ENCODE measurements at regions not wholly inside any gene's neighbourhood (a gene's known extent, or its start where the extent isn't known, plus 50 kb on each side); places are given as distances from the start of the nearest gene placed in this dataset.

- no peak overlapping the region for H3K4me3 ChIP-seq
- no peaks in the 10 kb centered on the region for H3K9me1 ChIP-seq (ENCODE audit: control insufficient read depth, insufficient read depth, low read length)
- no peaks in the 10 kb centered on the region for H3K4me1 ChIP-seq (replicated peaks in 1 of 2; ENCODE audit: control insufficient read depth in 2 of 2, insufficient read depth in 2 of 2, low read length in 2 of 2)
- no peak for ATAC-seq
- no peaks in the 10 kb centered on the region; the same call in 1 of the 2 replicates for H3K9me3 ChIP-seq (replicated peaks; ENCODE audit: control insufficient read depth, insufficient read depth, low read depth, low read length)
- H3K27me3 ChIP-seq (ENCODE audit: control insufficient read depth in 2 of 2, insufficient read depth in 2 of 2, low read length in 2 of 2) = no peaks in the 10 kb centered on the region
- CTCF ChIA-PET (ENCODE audit: low intra/inter-chr PET ratio) = no interaction called here
- in situ Hi-C loops (cut with MboI) = no loop called here
- no peaks in the 10 kb centered on the region for H4K20me1 ChIP-seq (replicated peaks; ENCODE audit: control insufficient read depth, insufficient read depth, low read length)
- H3K36me3 ChIP-seq (ENCODE audit: control insufficient read depth, insufficient read depth, low read length) = no peaks in the 10 kb centered on the region
- no peak for FAIRE-seq
- H3K27ac ChIP-seq (ENCODE audit: extremely low read depth, low read depth, low read length) = no peak overlapping the region
- no peak overlapping the region for H3K4me2 ChIP-seq (ENCODE audit: insufficient read depth, low read length)
- no TSS peak for BruUV-seq (replicated peaks)
- no peak overlapping the region for H2AFZ ChIP-seq (ENCODE audit: low read depth, low read length)
- DNase-seq (ENCODE audit: extremely low read depth in 1 of 4, low spot score in 3 of 4) = no peak
- intact Hi-C loops (cut with micrococcal nuclease) = no loop called here
- no peaks in the 10 kb centered on the region for H3K79me2 ChIP-seq (ENCODE audit: control insufficient read depth, insufficient read depth, low read length)
- POLR2A ChIA-PET = no interaction called here
- TF ChIP-seq BRD4 (IDR thresholded peaks at IDR 0.05) (no peak), CEBPB (tag; IDR thresholded peaks at IDR 0.05) (no peak), NCOA2 (IDR thresholded peaks at IDR 0.05; ENCODE audit: partially characterized antibody in 2 of 2) (no peak), MXI1 (IDR thresholded peaks at IDR 0.05; ENCODE audit: low read depth, low read length) (no peak), ZNF561 (CRISPR knock-in tag; conservative IDR thresholded peaks at IDR 0.05) (no peak), ADNP (tag; IDR thresholded peaks at IDR 0.05) (no peak), SAP30 (IDR thresholded peaks at IDR 0.05; ENCODE audit: borderline replicate concordance, insufficient read depth, low read depth, low read length, poor library complexity, severe bottlenecking) (no peak), ZNF253 (CRISPR knock-in tag; conservative IDR thresholded peaks at IDR 0.05) (no peak), MYC (IDR thresholded peaks at IDR 0.05; ENCODE audit: low read depth, low read length) (no peak), MYC (CRISPR knock-in tag; IDR thresholded peaks at IDR 0.05; ENCODE audit: borderline replicate concordance, low read depth) (no peak), SIRT6 (IDR thresholded peaks at IDR 0.05; ENCODE audit: low read depth, low read length) (no peak), ZNF609 (CRISPR knock-in tag; IDR thresholded peaks at IDR 0.05; ENCODE audit: borderline replicate concordance) (no peak), PTTG1 (tag; IDR thresholded peaks at IDR 0.05; ENCODE audit: low read depth) (no peak), NR2C1 (IDR thresholded peaks at IDR 0.05) (no peak), NR2C1 (tag; IDR thresholded peaks at IDR 0.05) (no peak)
- TF ChIP-seq, protein P1, sequence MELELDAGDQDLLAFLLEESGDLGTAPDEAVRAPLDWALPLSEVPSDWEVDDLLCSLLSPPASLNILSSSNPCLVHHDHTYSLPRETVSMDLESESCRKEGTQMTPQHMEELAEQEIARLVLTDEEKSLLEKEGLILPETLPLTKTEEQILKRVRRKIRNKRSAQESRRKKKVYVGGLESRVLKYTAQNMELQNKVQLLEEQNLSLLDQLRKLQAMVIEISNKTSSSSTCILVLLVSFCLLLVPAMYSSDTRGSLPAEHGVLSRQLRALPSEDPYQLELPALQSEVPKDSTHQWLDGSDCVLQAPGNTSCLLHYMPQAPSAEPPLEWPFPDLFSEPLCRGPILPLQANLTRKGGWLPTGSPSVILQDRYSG (tag; conservative IDR thresholded peaks at IDR 0.05; ENCODE audit: low read depth) = no peak
- TF ChIP-seq, protein P2, sequence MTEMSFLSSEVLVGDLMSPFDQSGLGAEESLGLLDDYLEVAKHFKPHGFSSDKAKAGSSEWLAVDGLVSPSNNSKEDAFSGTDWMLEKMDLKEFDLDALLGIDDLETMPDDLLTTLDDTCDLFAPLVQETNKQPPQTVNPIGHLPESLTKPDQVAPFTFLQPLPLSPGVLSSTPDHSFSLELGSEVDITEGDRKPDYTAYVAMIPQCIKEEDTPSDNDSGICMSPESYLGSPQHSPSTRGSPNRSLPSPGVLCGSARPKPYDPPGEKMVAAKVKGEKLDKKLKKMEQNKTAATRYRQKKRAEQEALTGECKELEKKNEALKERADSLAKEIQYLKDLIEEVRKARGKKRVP (CRISPR knock-in tag; IDR thresholded peaks at IDR 0.05) = no peak
- no peak overlapping the region for H3K9ac ChIP-seq (ENCODE audit: insufficient read depth in 1 of 2, low read depth in 2 of 2, low read length in 2 of 2)
These were observed 1089.2 kb downstream of the C4orf33 start for GRCh38 chr4:130185123-130185522.
